ENCODE measurements at regions not wholly inside any gene's neighbourhood (a gene's known extent, or its start where the extent isn't known, plus 50 kb on each side); places are given as distances from the start of the nearest gene placed in this dataset.

DNA sequence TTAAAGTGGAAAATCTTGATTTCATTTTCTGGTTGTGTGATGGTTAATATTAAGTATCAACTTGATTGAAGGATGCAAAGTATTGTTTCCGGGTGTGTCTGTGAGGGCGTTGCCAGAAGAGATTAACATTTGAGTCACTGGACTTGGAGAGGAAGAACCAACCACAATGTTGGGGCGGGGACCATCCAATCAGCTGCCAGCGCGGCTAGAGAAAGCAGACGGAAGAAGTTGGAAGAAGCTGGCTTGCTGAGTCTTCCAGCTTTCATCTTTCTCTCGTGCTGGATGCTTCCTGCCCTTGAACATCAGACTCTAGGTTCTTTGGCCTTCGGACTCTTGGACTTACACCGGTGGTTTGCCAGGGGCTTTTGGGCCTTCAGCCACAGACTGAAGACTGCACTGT, 832.6 kb upstream of the TMPRSS15 start:
- no peak overlapping the region for H2AFZ ChIP-seq
- no peak for TF ChIP-seq CTCF (IDR thresholded peaks at IDR 0.05)

GRCh38 chr21:19237608-19238007, 834.0 kb upstream of the TMPRSS15 start:
- Histone ChIP-seq H3K4me1 (no peaks in the 10 kb centered on the region), H3K27me3 (ENCODE audit: control insufficient read depth, insufficient read depth, low read length) (no peaks in the 10 kb centered on the region), H3K4me2 (ENCODE audit: low read length) (no peak overlapping the region), H3K36me3 (ENCODE audit: control insufficient read depth, insufficient read depth, low read length) (no peaks in the 10 kb centered on the region), H3K27ac (no peak overlapping the region), H2AFZ (no peak overlapping the region), H3K79me2 (no peaks in the 10 kb centered on the region), H3K4me3 (ENCODE audit: low read depth, low read length) (no peak overlapping the region), H3K9me3 (ENCODE audit: control insufficient read depth, low read length) (no peaks in the 10 kb centered on the region), H3K9ac (no peak overlapping the region)
- no peak for TF ChIP-seq CTCF (IDR thresholded peaks at IDR 0.05)

More for the DNA sequence above, 832.6 kb upstream of the TMPRSS15 start:
- no peaks in the 10 kb centered on the region for H3K9me3 ChIP-seq (ENCODE audit: control insufficient read depth, low read length)
- no peaks in the 10 kb centered on the region for H3K27me3 ChIP-seq (ENCODE audit: control insufficient read depth, insufficient read depth, low read length)
- H3K36me3 ChIP-seq (ENCODE audit: control insufficient read depth, insufficient read depth, low read length), result no peaks in the 10 kb centered on the region
- no peaks in the 10 kb centered on the region for H3K79me2 ChIP-seq
- H3K4me3 ChIP-seq (ENCODE audit: low read depth, low read length), result no peak overlapping the region
- no peak overlapping the region for H3K27ac ChIP-seq
- H3K9ac ChIP-seq, result no peak overlapping the region
- H3K4me2 ChIP-seq (ENCODE audit: low read length), result no peak overlapping the region
- H3K4me1 ChIP-seq, result no peaks in the 10 kb centered on the region

GRCh38 chr21:19239696-19240095, 836.1 kb upstream of the TMPRSS15 start:
- TF ChIP-seq CTCF (IDR thresholded peaks at IDR 0.05), result no peak
- Histone ChIP-seq H3K9ac (no peak overlapping the region), H3K4me3 (ENCODE audit: low read depth, low read length) (no peak overlapping the region), H3K27me3 (ENCODE audit: control insufficient read depth, insufficient read depth, low read length) (no peaks in the 10 kb centered on the region), H3K36me3 (ENCODE audit: control insufficient read depth, insufficient read depth, low read length) (no peaks in the 10 kb centered on the region), H3K4me2 (ENCODE audit: low read length) (no peak overlapping the region), H3K9me3 (ENCODE audit: control insufficient read depth, low read length) (no peaks in the 10 kb centered on the region), H3K27ac (no peak overlapping the region), H3K4me1 (no peaks in the 10 kb centered on the region), H3K79me2 (no peaks in the 10 kb centered on the region), H2AFZ (no peak overlapping the region)

DNA sequence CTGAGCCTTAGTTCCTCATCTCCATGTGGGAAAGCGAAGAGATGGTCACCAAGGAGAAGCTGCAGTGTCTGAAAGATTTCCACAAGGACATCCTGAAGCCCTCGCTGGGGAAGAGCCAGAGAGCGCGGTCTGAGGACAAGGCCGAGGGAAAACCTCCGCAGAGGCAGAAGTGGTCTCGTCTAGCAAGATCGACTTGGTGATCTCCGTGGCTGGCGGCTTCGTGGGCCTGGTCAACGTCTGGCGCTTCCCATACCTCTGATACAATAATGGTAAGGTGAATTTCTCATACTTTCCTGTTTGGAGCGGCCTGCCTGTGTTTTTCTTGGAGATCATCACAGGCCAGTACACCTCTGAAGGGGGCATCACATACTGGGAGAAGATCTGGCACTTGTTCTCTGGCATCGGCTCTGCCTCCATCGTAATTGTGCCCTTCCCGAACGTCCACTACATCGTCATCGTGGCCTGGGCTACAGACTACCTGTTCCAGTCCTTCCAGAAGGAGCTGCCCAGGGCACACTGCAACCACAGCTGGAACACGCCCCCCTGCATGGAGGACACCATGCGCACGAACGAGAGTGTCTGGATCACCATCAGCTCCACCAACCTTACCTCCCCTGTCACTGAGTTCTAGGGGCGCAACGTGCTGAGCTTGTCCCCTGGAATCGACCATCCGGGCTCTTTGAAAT, 841.1 kb upstream of the TMPRSS15 start:
- Histone ChIP-seq H3K4me2 (ENCODE audit: low read length) (no peak overlapping the region), H3K9ac (no peak overlapping the region), H3K9me3 (ENCODE audit: control insufficient read depth, low read length) (no peaks in the 10 kb centered on the region), H3K36me3 (ENCODE audit: control insufficient read depth, insufficient read depth, low read length) (no peaks in the 10 kb centered on the region), H2AFZ (no peak overlapping the region), H3K79me2 (no peaks in the 10 kb centered on the region), H3K4me3 (ENCODE audit: low read depth, low read length) (no peak overlapping the region), H3K27ac (no peak overlapping the region), H3K4me1 (no peaks in the 10 kb centered on the region), H3K27me3 (ENCODE audit: control insufficient read depth, insufficient read depth, low read length) (no peaks in the 10 kb centered on the region)
- no peak for TF ChIP-seq CTCF (IDR thresholded peaks at IDR 0.05)

DNA sequence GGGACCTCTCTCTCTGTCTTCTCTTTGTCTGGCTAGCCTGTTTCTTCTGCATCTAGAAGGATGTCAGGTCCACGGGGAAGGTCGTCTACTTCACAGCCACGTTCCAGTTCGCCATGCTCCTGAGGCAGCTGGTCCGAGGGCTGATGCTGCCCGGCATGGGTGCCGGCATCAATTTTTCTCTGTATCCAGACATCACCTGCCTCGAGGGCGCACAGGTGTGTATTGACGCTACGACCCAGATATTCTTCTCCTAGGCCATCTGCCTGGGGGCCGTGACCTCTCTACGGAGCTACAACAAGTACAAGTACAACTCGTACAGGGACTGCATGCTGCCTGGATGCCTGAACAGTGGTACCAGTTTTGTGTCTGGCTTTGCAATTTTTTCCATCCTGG, 841.6 kb upstream of the TMPRSS15 start:
- Histone ChIP-seq H3K79me2 (no peaks in the 10 kb centered on the region), H3K27ac (no peak overlapping the region), H3K4me2 (ENCODE audit: low read length) (no peak overlapping the region), H3K9ac (no peak overlapping the region), H3K27me3 (ENCODE audit: control insufficient read depth, insufficient read depth, low read length) (no peaks in the 10 kb centered on the region), H3K36me3 (ENCODE audit: control insufficient read depth, insufficient read depth, low read length) (no peaks in the 10 kb centered on the region), H3K4me1 (no peaks in the 10 kb centered on the region), H3K4me3 (ENCODE audit: low read depth, low read length) (no peak overlapping the region), H2AFZ (no peak overlapping the region), H3K9me3 (ENCODE audit: control insufficient read depth, low read length) (no peaks in the 10 kb centered on the region)
- TF ChIP-seq CTCF (IDR thresholded peaks at IDR 0.05), result no peak
